WTC11 (cell line): ENCODE measurements at regions not wholly inside any gene's neighbourhood (a gene's known extent, or its start where the extent isn't known, plus 50 kb on each side); places are given as distances from the start of the nearest gene placed in this dataset.

ENCODE experiments used
- ATAC-seq: fragments of 200-7000 bp; cut with Tn5 transposase; 2 replicates; pipeline ENCODE4 v1.10.0; 2021; ENCODE audit warnings: mild to moderate bottlenecking, moderate library complexity
- CTCF ChIA-PET: fragments of 300-600 bp; sonication (Branson Sonifier 250); formaldehyde crosslinking; loops from one replicate; lab custom pipeline; 2021; ENCODE audit warnings: antibody characterized with exemption; lab: Charles Lee
- POLR2A ChIA-PET: fragments of 350-600 bp; sonication (Branson Sonifier 250); formaldehyde crosslinking; loops from one replicate; lab custom pipeline; 2021; ENCODE audit warnings: antibody characterized with exemption; lab: Charles Lee
- DNase-seq: peaks from one replicate; pipeline ENCODE4 v3.0.0; 2021; ENCODE audit warnings: low spot score
- H3K27ac Mint-ChIP-seq: 2 replicates; pipeline ENCODE4 v1.8.0; 2021; ENCODE audit warnings: mixed read lengths
- H3K27me3 Mint-ChIP-seq: 2 replicates; pipeline ENCODE4 v1.8.0; 2021; ENCODE audit warnings: low read depth, mild to moderate bottlenecking, moderate library complexity, mixed read lengths
- H3K36me3 Mint-ChIP-seq: 2 replicates; pipeline ENCODE4 v1.8.0; 2021; ENCODE audit warnings: mixed read lengths
- H3K4me1 Mint-ChIP-seq: 2 replicates; pipeline ENCODE4 v1.8.0; 2022; ENCODE audit warnings: mixed read lengths
- H3K4me3 Mint-ChIP-seq: 2 replicates; pipeline ENCODE4 v1.8.0; 2021; ENCODE audit warnings: mild to moderate bottlenecking, moderate library complexity, mixed read lengths
- H3K9me3 Mint-ChIP-seq: 2 replicates; pipeline ENCODE4 v1.8.0; 2021; ENCODE audit warnings: mixed read lengths
- ATF1 ChIP-seq: sonication (generic); formaldehyde crosslinking; IDR thresholded peaks from 2 replicates; pipeline ENCODE4 v1.8.1; 2023; ENCODE audit warnings: mild to moderate bottlenecking, moderate library complexity, missing genetic modification reagents
- CBFB ChIP-seq: sonication (generic); formaldehyde crosslinking; IDR thresholded peaks from 2 replicates; pipeline ENCODE4 v1.8.1; 2022; ENCODE audit warnings: mild to moderate bottlenecking, low read depth, missing genetic modification reagents
- ELF4 ChIP-seq: sonication (generic); formaldehyde crosslinking; IDR thresholded peaks from 2 replicates; pipeline ENCODE4 v1.8.1; 2022; ENCODE audit warnings: low read depth, mild to moderate bottlenecking, moderate library complexity, missing genetic modification reagents
- EMX1 ChIP-seq: fragments of 250-450 bp; sonication (Bioruptor Pico); IDR thresholded peaks from 2 replicates; pipeline ENCODE4 v1.8.0; 2021; ENCODE audit warnings: mild to moderate bottlenecking
- ETV6 ChIP-seq: sonication (generic); formaldehyde crosslinking; IDR thresholded peaks from 2 replicates; pipeline ENCODE4 v1.8.1; 2022; ENCODE audit warnings: mild to moderate bottlenecking, missing genetic modification reagents
- HMGA2 ChIP-seq: fragments of 250-450 bp; sonication (Bioruptor Pico); IDR thresholded peaks from 2 replicates; pipeline ENCODE4 v1.4.0; 2021; ENCODE audit warnings: mild to moderate bottlenecking, moderate library complexity
- JUN ChIP-seq: sonication (generic); formaldehyde crosslinking; IDR thresholded peaks from 2 replicates; pipeline ENCODE4 v1.8.0; 2023; ENCODE audit warnings: mild to moderate bottlenecking, missing genetic modification reagents
- PRRX2 ChIP-seq: fragments of 250-450 bp; sonication (Bioruptor Pico); IDR thresholded peaks from 2 replicates; pipeline ENCODE4 v1.8.0; 2021; ENCODE audit warnings: mild to moderate bottlenecking
- RORB ChIP-seq: fragments of 250-450 bp; sonication (Bioruptor Pico); IDR thresholded peaks from 2 replicates; pipeline ENCODE4 v1.9.0; 2021; ENCODE audit warnings: mild to moderate bottlenecking
- SP1 ChIP-seq: sonication (generic); formaldehyde crosslinking; conservative IDR thresholded peaks from 2 replicates; pipeline ENCODE4 v1.8.1; 2022; ENCODE audit warnings: missing genetic modification reagents
- TCF7 ChIP-seq: sonication (generic); formaldehyde crosslinking; IDR thresholded peaks from 2 replicates; pipeline ENCODE4 v1.8.0; 2022; ENCODE audit warnings: mild to moderate bottlenecking, low read depth, missing genetic modification reagents, moderate library complexity
- TP53 ChIP-seq: sonication (generic); formaldehyde crosslinking; IDR thresholded peaks from 2 replicates; pipeline ENCODE4 v1.8.1; 2023; ENCODE audit warnings: mild to moderate bottlenecking, missing genetic modification reagents
- ZNF121 ChIP-seq: sonication (generic); formaldehyde crosslinking; IDR thresholded peaks from 2 replicates; pipeline ENCODE4 v1.8.0; 2023; ENCODE audit warnings: missing genetic modification reagents
- ZNF671 ChIP-seq: fragments of 250-450 bp; sonication (Bioruptor Pico); IDR thresholded peaks from 2 replicates; pipeline ENCODE4 v1.8.0; 2021; ENCODE audit warnings: mild to moderate bottlenecking
- TF ChIP-seq, protein P1 (sequence below): sonication (generic); formaldehyde crosslinking; IDR thresholded peaks from 2 replicates; pipeline ENCODE4 v1.8.1; 2023; ENCODE audit warnings: mild to moderate bottlenecking, missing genetic modification reagents, borderline replicate concordance
- TF ChIP-seq, protein P2 (sequence below): sonication (generic); formaldehyde crosslinking; IDR thresholded peaks from 2 replicates; pipeline ENCODE4 v1.8.0; 2022; ENCODE audit warnings: mild to moderate bottlenecking, missing genetic modification reagents
- TF ChIP-seq, protein P3 (sequence below): fragments of 250-450 bp; sonication (Bioruptor Pico); IDR thresholded peaks from 2 replicates; pipeline ENCODE4 v1.8.0; 2021; ENCODE audit warnings: mild to moderate bottlenecking
- TF ChIP-seq, protein P4 (sequence below): sonication (generic); formaldehyde crosslinking; IDR thresholded peaks from 2 replicates; pipeline ENCODE4 v1.8.0; 2023; ENCODE audit warnings: missing genetic modification reagents, mild to moderate bottlenecking, borderline replicate concordance
- TF ChIP-seq, protein P5 (sequence below): sonication (generic); formaldehyde crosslinking; IDR thresholded peaks from 2 replicates; pipeline ENCODE4 v1.8.0; 2023; ENCODE audit warnings: mild to moderate bottlenecking, missing genetic modification reagents

GRCh38 chrX:150192816-150193215 is 170.3 kb upstream of the MAMLD1 start:
- no peaks in the 10 kb centered on the region for H3K36me3 Mint-ChIP-seq
- POLR2A ChIA-PET: no interaction called here
- DNase-seq (no peak), ATAC-seq (no peak)
- TF ChIP-seq RORB (CRISPR knock-in tag): no peak
- TF ChIP-seq, protein P1, sequence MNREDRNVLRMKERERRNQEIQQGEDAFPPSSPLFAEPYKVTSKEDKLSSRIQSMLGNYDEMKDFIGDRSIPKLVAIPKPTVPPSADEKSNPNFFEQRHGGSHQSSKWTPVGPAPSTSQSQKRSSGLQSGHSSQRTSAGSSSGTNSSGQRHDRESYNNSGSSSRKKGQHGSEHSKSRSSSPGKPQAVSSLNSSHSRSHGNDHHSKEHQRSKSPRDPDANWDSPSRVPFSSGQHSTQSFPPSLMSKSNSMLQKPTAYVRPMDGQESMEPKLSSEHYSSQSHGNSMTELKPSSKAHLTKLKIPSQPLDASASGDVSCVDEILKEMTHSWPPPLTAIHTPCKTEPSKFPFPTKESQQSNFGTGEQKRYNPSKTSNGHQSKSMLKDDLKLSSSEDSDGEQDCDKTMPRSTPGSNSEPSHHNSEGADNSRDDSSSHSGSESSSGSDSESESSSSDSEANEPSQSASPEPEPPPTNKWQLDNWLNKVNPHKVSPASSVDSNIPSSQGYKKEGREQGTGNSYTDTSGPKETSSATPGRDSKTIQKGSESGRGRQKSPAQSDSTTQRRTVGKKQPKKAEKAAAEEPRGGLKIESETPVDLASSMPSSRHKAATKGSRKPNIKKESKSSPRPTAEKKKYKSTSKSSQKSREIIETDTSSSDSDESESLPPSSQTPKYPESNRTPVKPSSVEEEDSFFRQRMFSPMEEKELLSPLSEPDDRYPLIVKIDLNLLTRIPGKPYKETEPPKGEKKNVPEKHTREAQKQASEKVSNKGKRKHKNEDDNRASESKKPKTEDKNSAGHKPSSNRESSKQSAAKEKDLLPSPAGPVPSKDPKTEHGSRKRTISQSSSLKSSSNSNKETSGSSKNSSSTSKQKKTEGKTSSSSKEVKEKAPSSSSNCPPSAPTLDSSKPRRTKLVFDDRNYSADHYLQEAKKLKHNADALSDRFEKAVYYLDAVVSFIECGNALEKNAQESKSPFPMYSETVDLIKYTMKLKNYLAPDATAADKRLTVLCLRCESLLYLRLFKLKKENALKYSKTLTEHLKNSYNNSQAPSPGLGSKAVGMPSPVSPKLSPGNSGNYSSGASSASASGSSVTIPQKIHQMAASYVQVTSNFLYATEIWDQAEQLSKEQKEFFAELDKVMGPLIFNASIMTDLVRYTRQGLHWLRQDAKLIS (CRISPR knock-in tag): no peak
- TF ChIP-seq TCF7 (CRISPR knock-in tag): no peak
- no peak for TF ChIP-seq TP53
- no peak for TF ChIP-seq ETV6
- TF ChIP-seq, protein P2, sequence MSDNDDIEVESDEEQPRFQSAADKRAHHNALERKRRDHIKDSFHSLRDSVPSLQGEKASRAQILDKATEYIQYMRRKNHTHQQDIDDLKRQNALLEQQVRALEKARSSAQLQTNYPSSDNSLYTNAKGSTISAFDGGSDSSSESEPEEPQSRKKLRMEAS: no peak
- no peak for TF ChIP-seq EMX1 (CRISPR knock-in tag)
- TF ChIP-seq PRRX2 (CRISPR knock-in tag): no peak
- TF ChIP-seq HMGA2: no peak
- TF ChIP-seq CBFB (CRISPR knock-in tag): no peak
- TF ChIP-seq JUN: no peak
- TF ChIP-seq ELF4 (CRISPR knock-in tag): no peak
- TF ChIP-seq, protein P3, sequence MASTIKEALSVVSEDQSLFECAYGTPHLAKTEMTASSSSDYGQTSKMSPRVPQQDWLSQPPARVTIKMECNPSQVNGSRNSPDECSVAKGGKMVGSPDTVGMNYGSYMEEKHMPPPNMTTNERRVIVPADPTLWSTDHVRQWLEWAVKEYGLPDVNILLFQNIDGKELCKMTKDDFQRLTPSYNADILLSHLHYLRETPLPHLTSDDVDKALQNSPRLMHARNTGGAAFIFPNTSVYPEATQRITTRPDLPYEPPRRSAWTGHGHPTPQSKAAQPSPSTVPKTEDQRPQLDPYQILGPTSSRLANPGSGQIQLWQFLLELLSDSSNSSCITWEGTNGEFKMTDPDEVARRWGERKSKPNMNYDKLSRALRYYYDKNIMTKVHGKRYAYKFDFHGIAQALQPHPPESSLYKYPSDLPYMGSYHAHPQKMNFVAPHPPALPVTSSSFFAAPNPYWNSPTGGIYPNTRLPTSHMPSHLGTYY (CRISPR knock-in tag): no peak
- TF ChIP-seq, protein P4, sequence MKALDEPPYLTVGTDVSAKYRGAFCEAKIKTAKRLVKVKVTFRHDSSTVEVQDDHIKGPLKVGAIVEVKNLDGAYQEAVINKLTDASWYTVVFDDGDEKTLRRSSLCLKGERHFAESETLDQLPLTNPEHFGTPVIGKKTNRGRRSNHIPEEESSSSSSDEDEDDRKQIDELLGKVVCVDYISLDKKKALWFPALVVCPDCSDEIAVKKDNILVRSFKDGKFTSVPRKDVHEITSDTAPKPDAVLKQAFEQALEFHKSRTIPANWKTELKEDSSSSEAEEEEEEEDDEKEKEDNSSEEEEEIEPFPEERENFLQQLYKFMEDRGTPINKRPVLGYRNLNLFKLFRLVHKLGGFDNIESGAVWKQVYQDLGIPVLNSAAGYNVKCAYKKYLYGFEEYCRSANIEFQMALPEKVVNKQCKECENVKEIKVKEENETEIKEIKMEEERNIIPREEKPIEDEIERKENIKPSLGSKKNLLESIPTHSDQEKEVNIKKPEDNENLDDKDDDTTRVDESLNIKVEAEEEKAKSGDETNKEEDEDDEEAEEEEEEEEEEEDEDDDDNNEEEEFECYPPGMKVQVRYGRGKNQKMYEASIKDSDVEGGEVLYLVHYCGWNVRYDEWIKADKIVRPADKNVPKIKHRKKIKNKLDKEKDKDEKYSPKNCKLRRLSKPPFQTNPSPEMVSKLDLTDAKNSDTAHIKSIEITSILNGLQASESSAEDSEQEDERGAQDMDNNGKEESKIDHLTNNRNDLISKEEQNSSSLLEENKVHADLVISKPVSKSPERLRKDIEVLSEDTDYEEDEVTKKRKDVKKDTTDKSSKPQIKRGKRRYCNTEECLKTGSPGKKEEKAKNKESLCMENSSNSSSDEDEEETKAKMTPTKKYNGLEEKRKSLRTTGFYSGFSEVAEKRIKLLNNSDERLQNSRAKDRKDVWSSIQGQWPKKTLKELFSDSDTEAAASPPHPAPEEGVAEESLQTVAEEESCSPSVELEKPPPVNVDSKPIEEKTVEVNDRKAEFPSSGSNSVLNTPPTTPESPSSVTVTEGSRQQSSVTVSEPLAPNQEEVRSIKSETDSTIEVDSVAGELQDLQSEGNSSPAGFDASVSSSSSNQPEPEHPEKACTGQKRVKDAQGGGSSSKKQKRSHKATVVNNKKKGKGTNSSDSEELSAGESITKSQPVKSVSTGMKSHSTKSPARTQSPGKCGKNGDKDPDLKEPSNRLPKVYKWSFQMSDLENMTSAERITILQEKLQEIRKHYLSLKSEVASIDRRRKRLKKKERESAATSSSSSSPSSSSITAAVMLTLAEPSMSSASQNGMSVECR (CRISPR knock-in tag): no peak
- TF ChIP-seq ZNF671 (CRISPR knock-in tag): no peak
- TF ChIP-seq, protein P5, sequence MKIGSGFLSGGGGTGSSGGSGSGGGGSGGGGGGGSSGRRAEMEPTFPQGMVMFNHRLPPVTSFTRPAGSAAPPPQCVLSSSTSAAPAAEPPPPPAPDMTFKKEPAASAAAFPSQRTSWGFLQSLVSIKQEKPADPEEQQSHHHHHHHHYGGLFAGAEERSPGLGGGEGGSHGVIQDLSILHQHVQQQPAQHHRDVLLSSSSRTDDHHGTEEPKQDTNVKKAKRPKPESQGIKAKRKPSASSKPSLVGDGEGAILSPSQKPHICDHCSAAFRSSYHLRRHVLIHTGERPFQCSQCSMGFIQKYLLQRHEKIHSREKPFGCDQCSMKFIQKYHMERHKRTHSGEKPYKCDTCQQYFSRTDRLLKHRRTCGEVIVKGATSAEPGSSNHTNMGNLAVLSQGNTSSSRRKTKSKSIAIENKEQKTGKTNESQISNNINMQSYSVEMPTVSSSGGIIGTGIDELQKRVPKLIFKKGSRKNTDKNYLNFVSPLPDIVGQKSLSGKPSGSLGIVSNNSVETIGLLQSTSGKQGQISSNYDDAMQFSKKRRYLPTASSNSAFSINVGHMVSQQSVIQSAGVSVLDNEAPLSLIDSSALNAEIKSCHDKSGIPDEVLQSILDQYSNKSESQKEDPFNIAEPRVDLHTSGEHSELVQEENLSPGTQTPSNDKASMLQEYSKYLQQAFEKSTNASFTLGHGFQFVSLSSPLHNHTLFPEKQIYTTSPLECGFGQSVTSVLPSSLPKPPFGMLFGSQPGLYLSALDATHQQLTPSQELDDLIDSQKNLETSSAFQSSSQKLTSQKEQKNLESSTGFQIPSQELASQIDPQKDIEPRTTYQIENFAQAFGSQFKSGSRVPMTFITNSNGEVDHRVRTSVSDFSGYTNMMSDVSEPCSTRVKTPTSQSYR (CRISPR knock-in tag): no peak
- no peak for TF ChIP-seq ATF1 (CRISPR knock-in tag)
- no peak for TF ChIP-seq SP1 (CRISPR knock-in tag)
- no peak for TF ChIP-seq ZNF121 (CRISPR knock-in tag)
- H3K27ac Mint-ChIP-seq: no peak overlapping the region
- no peaks in the 10 kb centered on the region for H3K27me3 Mint-ChIP-seq
- H3K9me3 Mint-ChIP-seq: no peaks in the 10 kb centered on the region
- CTCF ChIA-PET: no interaction called here
- H3K4me1 Mint-ChIP-seq: peaks cover 5% of the 10 kb centered on the region; the same call in 1 of the 2 replicates
- no peak overlapping the region for H3K4me3 Mint-ChIP-seq
